ENCODE measurements at regions not wholly inside any gene's neighbourhood (a gene's known extent, or its start where the extent isn't known, plus 50 kb on each side); places are given as distances from the start of the nearest gene placed in this dataset.

DNA sequence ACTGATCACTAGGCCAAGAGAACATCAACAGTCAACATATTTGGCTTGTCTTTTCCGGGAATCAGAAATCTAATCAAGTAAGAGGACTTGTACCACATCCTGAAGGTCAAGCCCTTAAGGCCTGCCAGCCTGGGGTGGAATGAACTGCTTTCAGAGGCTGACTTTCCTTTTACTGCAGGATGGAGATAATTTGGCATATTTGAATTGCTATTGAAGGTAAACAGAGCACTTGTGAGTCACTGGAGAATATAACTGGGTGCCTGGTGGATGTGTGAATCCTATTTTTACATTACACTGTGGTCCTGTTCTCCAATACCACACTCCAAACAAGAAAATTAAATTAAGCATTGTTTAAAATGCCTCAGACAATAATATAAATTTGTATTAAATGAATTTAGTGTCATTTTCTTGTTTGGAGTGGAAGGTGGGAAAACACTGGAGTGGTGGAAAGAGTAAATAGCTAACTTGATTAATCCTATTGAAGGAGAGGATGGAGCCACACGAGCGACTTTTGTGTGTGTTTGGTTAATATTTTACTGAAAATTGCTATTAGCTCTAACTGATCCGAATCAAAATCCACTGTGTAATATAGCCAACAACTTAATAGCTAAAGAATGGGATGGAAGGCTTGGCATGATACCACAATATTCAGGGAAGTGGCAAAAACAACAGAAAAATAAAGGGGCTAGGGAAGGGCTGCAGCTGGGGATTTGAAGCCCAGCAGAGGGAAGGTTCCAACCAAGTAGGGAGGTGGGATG is 89.4 kb downstream of the OTX2 start:
- no peaks in the 10 kb centered on the region for H4K20me1 ChIP-seq (ENCODE audit: insufficient read depth, low read length)
- H3K36me3 ChIP-seq (ENCODE audit: control insufficient read depth, insufficient read depth, low read length) = no peaks in the 10 kb centered on the region
- no CpG with 5 or more reads among the region's 4 CpGs for WGBS, 2 experiments (ENCODE audit: extremely low coverage in 2 of 2, insufficient read length in 1 of 2)
- ATAC-seq (ENCODE audit: low read depth) = no peak
- intact Hi-C loops (cut with micrococcal nuclease) (no loop called here), in situ Hi-C loops (cut with MboI; ENCODE audit: low sequenced_read_pairs) (no loop called here), dilution Hi-C loops (cut with HindIII; ENCODE audit: low sequenced_read_pairs, unreplicated experiment) (no loop called here)
- no peak overlapping the region for H2BK120ac ChIP-seq (ENCODE audit: low read depth, low read length)
- H2AFZ ChIP-seq (replicated peaks; ENCODE audit: low read length, poor library complexity) = no peak overlapping the region
- H2AK5ac ChIP-seq (ENCODE audit: low read depth, low read length) = no peak overlapping the region
- no peak overlapping the region for H2BK20ac ChIP-seq (ENCODE audit: low read depth, low read length)
- H2BK15ac ChIP-seq (ENCODE audit: low read depth, low read length) = no peak overlapping the region
- no peak overlapping the region for H3K14ac ChIP-seq (replicated peaks; ENCODE audit: low read depth, low read length)
- no peak for DNase-seq
- no peak overlapping the region for H3K56ac ChIP-seq (ENCODE audit: extremely low read depth, insufficient read depth, low read length)
- H3K9me1 ChIP-seq (ENCODE audit: insufficient read depth, low read length) = no peaks in the 10 kb centered on the region
- no peaks in the 10 kb centered on the region for H3K27me3 ChIP-seq (ENCODE audit: control insufficient read depth, insufficient read depth, low read length)
- TF ChIP-seq MAFK (IDR thresholded peaks at IDR 0.05; ENCODE audit: low read depth, low read length) = no peak
- TF ChIP-seq POLR2A (IDR thresholded peaks at IDR 0.05; ENCODE audit: low read depth, low read length) = no peak
- TF ChIP-seq, protein P1, sequence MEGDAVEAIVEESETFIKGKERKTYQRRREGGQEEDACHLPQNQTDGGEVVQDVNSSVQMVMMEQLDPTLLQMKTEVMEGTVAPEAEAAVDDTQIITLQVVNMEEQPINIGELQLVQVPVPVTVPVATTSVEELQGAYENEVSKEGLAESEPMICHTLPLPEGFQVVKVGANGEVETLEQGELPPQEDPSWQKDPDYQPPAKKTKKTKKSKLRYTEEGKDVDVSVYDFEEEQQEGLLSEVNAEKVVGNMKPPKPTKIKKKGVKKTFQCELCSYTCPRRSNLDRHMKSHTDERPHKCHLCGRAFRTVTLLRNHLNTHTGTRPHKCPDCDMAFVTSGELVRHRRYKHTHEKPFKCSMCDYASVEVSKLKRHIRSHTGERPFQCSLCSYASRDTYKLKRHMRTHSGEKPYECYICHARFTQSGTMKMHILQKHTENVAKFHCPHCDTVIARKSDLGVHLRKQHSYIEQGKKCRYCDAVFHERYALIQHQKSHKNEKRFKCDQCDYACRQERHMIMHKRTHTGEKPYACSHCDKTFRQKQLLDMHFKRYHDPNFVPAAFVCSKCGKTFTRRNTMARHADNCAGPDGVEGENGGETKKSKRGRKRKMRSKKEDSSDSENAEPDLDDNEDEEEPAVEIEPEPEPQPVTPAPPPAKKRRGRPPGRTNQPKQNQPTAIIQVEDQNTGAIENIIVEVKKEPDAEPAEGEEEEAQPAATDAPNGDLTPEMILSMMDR (conservative IDR thresholded peaks at IDR 0.05; ENCODE audit: low read depth, low read length) = no peak
- TF ChIP-seq MAZ (IDR thresholded peaks at IDR 0.05; ENCODE audit: borderline replicate concordance, low read depth, low read length) = no peak
- TF ChIP-seq, protein P2, sequence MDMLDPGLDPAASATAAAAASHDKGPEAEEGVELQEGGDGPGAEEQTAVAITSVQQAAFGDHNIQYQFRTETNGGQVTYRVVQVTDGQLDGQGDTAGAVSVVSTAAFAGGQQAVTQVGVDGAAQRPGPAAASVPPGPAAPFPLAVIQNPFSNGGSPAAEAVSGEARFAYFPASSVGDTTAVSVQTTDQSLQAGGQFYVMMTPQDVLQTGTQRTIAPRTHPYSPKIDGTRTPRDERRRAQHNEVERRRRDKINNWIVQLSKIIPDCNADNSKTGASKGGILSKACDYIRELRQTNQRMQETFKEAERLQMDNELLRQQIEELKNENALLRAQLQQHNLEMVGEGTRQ (IDR thresholded peaks at IDR 0.05; ENCODE audit: low read depth, low read length) = no peak
- no peak for TF ChIP-seq CHD1 (IDR thresholded peaks at IDR 0.05; ENCODE audit: low read depth, low read length)
- TF ChIP-seq FOS (IDR thresholded peaks at IDR 0.05; ENCODE audit: low read depth, low read length) = no peak
- no peak for TF ChIP-seq MXI1 (IDR thresholded peaks at IDR 0.05; ENCODE audit: borderline replicate concordance, low read depth, low read length)
- TF ChIP-seq RCOR1 (IDR thresholded peaks at IDR 0.05; ENCODE audit: insufficient replicate concordance, low read length) = no peak
- TF ChIP-seq RFX5 (IDR thresholded peaks at IDR 0.05; ENCODE audit: low read depth, low read length) = no peak
- no peak for TF ChIP-seq RAD21 (IDR thresholded peaks at IDR 0.05; ENCODE audit: low read length)
- TF ChIP-seq BHLHE40 (IDR thresholded peaks at IDR 0.05; ENCODE audit: low read depth, low read length) = no peak
- H3K4me2 ChIP-seq (ENCODE audit: low read depth, low read length) = no peak overlapping the region
- H2AK9ac ChIP-seq (replicated peaks; ENCODE audit: low read depth, low read length, poor library complexity) = no peak overlapping the region
- CTCF ChIA-PET = no interaction called here
- H3K79me1 ChIP-seq (ENCODE audit: low read depth in 1 of 2, low read length in 2 of 2) = no peaks in the 10 kb centered on the region
- no peak overlapping the region for H4K8ac ChIP-seq (ENCODE audit: low read depth in 2 of 2, low read length in 2 of 2)
- no peak overlapping the region for H3K18ac ChIP-seq (ENCODE audit: low read depth, low read length)
- no peak overlapping the region for H3K4ac ChIP-seq (ENCODE audit: low read depth, low read length)
- POLR2A ChIA-PET (ENCODE audit: unreplicated experiment) = no interaction called here
- H3K9me3 ChIP-seq (ENCODE audit: control insufficient read depth, insufficient read depth, low read length) = no peaks in the 10 kb centered on the region
- H3K9ac ChIP-seq (ENCODE audit: low read depth, low read length) = no peak overlapping the region
- H3K27ac ChIP-seq (ENCODE audit: insufficient read depth, low read length) = no peak overlapping the region
- no peaks in the 10 kb centered on the region for H3K4me1 ChIP-seq (ENCODE audit: control insufficient read depth, insufficient read depth, low read length)
- no peak overlapping the region for H4K91ac ChIP-seq (ENCODE audit: insufficient read depth, low read depth, low read length)
- no TSS peak for BruUV-seq (replicated peaks)
- no peak overlapping the region for H3K4me3 ChIP-seq (ENCODE audit: insufficient read depth, low read depth, low read length)
- H2BK5ac ChIP-seq (ENCODE audit: low read depth, low read length, poor library complexity, severe bottlenecking) = no peak overlapping the region
- H4K5ac ChIP-seq (ENCODE audit: low read depth, low read length) = no peak overlapping the region
- no peak overlapping the region for H3K23ac ChIP-seq (ENCODE audit: low read depth, low read length)

All from IMR-90 (cell line).